ENCODE measurements at regions not wholly inside any gene's neighbourhood (a gene's known extent, or its start where the extent isn't known, plus 50 kb on each side); places are given as distances from the start of the nearest gene placed in this dataset.

DNA sequence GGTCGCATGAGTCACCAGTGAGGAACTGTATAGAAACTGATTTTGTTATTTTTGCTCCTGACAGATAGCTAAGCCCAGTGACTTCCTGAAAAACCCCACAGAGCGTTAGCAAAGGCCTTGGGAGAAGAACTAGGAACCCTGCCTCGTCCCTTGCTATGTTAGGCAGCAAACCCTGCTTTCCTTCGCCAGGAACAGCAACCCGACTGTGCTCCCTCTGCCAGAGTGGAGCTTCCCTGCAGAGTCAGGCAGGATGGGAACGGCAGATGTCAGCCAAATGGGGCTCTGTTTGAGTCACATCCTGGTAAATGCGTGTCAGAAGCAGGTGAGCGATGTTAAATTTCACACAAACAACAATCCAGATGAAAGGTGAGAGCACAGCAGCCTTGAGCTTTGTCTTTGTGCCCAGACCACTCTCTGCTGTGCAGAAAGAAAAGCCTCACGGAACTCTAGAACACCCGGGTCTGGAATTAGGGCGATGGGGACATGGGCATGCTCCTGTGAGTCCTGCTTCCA lies 186.6 kb downstream of the ADAMTS15 start:
- TF ChIP-seq, protein P1, sequence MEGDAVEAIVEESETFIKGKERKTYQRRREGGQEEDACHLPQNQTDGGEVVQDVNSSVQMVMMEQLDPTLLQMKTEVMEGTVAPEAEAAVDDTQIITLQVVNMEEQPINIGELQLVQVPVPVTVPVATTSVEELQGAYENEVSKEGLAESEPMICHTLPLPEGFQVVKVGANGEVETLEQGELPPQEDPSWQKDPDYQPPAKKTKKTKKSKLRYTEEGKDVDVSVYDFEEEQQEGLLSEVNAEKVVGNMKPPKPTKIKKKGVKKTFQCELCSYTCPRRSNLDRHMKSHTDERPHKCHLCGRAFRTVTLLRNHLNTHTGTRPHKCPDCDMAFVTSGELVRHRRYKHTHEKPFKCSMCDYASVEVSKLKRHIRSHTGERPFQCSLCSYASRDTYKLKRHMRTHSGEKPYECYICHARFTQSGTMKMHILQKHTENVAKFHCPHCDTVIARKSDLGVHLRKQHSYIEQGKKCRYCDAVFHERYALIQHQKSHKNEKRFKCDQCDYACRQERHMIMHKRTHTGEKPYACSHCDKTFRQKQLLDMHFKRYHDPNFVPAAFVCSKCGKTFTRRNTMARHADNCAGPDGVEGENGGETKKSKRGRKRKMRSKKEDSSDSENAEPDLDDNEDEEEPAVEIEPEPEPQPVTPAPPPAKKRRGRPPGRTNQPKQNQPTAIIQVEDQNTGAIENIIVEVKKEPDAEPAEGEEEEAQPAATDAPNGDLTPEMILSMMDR (IDR thresholded peaks at IDR 0.05; ENCODE audit: low read depth, low read length), result no peak
- no peak overlapping the region for H3K4me3 ChIP-seq (replicated peaks in 1 of 2; ENCODE audit: low read depth in 2 of 2, low read length in 2 of 2)
- peak; percentile 51 to 74 for DNase-seq (ENCODE audit: low read depth in 2 of 2)

DNA sequence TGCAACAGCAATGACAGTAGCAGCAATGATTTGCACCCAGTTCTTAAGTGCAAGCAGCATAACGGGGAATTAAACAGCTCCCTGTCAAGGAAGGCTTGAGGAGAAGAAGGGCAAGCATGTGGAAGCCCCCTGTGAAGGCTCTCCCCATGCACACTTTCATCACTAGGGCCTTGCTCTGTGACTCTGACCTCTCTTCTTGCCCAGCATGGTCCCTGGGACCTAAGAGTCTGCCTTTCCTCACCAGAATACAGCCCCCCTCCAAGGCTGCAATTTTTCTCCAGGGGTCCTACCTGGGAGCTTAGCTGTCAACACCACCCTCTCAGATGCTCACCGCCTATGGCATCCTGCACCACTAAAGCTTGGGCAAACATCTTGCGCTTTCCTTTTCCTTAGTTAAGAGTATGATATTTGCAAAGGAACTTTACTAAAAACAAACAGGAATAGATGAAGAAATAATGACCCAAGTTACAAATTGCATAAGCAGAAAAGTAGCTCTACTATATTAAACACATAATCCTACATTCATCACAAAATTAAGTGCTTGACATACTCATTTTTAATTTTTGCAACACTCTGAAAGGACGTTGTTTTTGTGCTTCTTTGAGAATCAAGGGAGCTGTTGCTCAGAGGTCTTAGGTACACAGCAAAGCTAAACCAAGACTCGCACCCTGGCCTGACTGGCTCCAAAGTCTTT lies 187.6 kb downstream of the ADAMTS15 start:
- H3K4me3 ChIP-seq (replicated peaks in 1 of 2; ENCODE audit: low read depth in 2 of 2, low read length in 2 of 2), result no peak overlapping the region
- TF ChIP-seq, protein P1 (IDR thresholded peaks at IDR 0.05; ENCODE audit: low read depth, low read length), result no peak
- no peak for DNase-seq (ENCODE audit: low read depth in 2 of 2)

DNA sequence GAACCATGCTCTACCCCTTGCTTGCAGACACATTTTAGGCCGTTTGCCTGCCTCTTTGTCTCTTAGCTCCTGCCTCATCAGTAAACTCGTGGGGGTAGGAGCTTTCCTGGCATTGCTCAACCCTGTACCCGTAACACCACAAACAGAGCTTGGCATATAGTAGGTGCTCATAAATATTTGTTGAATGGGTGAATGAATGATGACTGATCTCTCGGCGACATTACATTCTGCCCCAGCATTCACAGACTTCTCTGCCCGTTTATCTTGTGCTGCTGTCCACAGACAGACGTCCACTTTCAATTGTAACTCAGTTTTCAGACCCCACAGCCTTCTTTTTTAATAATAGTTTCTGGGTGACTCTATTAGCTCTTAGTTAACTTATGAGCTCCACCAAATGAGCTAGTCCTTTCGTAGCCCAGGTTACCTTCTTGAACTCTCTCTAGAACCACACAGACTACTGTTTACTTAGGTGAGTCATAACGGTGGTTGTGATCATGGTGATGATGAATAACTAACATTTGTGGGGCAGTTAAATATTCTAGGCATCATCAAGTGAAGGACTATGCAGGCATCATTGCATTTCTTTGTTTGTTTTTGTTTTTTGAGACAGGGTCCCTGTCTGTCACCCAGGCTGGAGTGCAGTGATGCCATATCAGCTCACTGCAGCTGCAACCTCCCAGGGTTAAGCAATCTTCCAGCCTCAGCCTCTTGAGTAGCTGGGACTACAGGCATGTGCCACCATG lies 188.4 kb downstream of the ADAMTS15 start:
- TF ChIP-seq, protein P1 (IDR thresholded peaks at IDR 0.05; ENCODE audit: low read depth, low read length), result no peak
- H3K4me3 ChIP-seq (replicated peaks in 1 of 2; ENCODE audit: low read depth in 2 of 2, low read length in 2 of 2), result no peak overlapping the region
- peak; percentile 52 to 90 for DNase-seq (ENCODE audit: low read depth in 2 of 2)

DNA sequence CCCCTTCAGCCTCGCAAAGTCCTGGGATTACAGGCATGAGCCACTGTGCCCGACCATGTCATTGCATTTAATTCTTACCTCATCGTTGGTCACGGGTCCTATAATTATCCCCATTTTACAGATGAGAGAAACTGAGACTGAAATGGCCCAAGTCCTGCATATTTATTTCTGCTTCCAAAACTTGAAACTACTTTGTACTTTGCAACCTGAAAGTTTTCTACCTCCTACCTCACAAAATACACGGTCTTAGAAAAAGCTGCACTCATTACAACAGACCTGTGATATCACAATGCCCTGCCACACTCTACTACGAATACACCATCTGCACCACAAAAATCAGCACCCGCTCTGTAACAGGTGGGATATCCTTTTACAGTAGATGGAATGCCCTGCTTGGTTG lies 189.1 kb downstream of the ADAMTS15 start:
- no peak overlapping the region for H3K4me3 ChIP-seq (replicated peaks in 1 of 2; ENCODE audit: low read depth in 2 of 2, low read length in 2 of 2)
- DNase-seq (ENCODE audit: low read depth in 2 of 2), result no peak
- TF ChIP-seq, protein P1 (IDR thresholded peaks at IDR 0.05; ENCODE audit: low read depth, low read length), result no peak

DNA sequence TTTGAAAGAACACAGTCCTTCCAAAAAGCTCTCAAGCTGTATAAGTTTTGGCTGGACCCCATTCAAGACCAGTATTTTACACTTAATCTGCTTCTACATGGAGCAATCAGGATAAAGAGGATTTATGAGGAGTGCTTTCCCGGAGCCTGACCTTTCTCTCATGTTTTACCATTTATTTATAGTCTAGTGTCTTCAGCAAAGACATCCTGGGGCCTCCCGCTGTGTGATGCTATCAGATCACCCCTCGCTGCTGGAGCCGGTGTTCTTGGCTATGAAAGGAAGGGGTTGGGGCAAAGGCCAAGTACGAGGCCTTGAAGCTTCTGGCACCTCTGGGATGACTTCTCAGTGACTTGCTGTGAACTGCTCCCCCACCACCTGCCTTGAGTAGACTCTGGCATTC lies 189.6 kb downstream of the ADAMTS15 start:
- TF ChIP-seq, protein P1 (IDR thresholded peaks at IDR 0.05; ENCODE audit: low read depth, low read length), result no peak
- no peak for DNase-seq (ENCODE audit: low read depth in 2 of 2)
- H3K4me3 ChIP-seq (replicated peaks in 1 of 2; ENCODE audit: low read depth in 2 of 2, low read length in 2 of 2), result no peak overlapping the region

DNA sequence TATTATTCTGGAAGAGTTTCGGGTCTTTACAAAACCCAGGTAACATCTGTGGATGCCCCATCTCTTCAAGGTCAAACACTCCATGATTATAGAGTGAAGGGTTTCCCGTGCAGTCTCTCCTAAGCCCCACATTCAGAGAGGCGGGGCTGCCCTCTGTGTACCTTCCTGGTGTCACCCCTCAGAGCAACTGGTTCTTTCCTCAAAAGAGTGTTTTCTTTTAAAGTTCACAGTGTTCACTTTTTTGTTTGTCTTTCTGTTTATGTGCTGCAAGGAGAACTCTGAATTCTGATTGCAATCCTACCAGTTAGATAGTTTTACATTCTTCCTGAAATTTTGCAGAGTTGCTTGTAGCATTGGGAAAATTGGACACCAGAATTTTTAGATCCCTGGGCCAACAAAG lies 190.2 kb downstream of the ADAMTS15 start:
- no peak for DNase-seq (ENCODE audit: low read depth in 2 of 2)
- no peak overlapping the region for H3K4me3 ChIP-seq (replicated peaks in 1 of 2; ENCODE audit: low read depth in 2 of 2, low read length in 2 of 2)
- TF ChIP-seq, protein P1 (IDR thresholded peaks at IDR 0.05; ENCODE audit: low read depth, low read length), result no peak

Measured in cardiac fibroblast (primary cell).